ENCODE measurements at regions not wholly inside any gene's neighbourhood (a gene's known extent, or its start where the extent isn't known, plus 50 kb on each side); places are given as distances from the start of the nearest gene placed in this dataset.

DNA sequence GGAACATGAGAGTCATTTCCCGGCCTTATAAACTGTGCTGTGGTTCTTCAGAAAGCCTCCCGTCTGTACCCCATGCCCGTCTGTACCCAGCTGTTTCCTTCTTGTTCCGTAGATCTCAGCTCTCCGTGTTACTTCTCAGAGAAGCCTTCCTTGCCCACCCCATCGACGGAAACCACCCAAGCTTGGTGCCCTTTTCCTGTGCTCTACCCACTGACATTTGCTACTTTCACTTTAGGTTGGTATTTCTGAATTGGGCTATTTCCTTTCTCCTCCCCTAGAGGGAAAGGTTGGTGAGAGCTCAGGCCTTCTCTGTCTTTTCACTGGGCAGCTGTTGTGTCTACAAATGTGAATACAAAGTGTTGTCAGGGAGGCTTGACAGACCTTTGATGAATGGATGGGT is 764.5 kb upstream of the ADAMTS16 start:
- H3K36me3 ChIP-seq, result no peaks in the 10 kb centered on the region
- no peak overlapping the region for H3K4me3 ChIP-seq
- no peaks in the 10 kb centered on the region for H3K4me1 ChIP-seq
- H3K27ac ChIP-seq (replicated peaks in 1 of 4), result no peak overlapping the region
- intact Hi-C loops (cut with DNase I), result no loop called here
- no peaks in the 10 kb centered on the region for H3K27me3 ChIP-seq
- WGBS, result 78% methylated on average over 7 of the region's 7 CpGs
- no peak for DNase-seq (ENCODE audit: extremely low spot score)
- no peak for TF ChIP-seq POLR2AphosphoS5 (IDR thresholded peaks at IDR 0.05)
- TF ChIP-seq, protein P1, sequence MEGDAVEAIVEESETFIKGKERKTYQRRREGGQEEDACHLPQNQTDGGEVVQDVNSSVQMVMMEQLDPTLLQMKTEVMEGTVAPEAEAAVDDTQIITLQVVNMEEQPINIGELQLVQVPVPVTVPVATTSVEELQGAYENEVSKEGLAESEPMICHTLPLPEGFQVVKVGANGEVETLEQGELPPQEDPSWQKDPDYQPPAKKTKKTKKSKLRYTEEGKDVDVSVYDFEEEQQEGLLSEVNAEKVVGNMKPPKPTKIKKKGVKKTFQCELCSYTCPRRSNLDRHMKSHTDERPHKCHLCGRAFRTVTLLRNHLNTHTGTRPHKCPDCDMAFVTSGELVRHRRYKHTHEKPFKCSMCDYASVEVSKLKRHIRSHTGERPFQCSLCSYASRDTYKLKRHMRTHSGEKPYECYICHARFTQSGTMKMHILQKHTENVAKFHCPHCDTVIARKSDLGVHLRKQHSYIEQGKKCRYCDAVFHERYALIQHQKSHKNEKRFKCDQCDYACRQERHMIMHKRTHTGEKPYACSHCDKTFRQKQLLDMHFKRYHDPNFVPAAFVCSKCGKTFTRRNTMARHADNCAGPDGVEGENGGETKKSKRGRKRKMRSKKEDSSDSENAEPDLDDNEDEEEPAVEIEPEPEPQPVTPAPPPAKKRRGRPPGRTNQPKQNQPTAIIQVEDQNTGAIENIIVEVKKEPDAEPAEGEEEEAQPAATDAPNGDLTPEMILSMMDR (IDR thresholded peaks at IDR 0.05), result no peak
- no peak for TF ChIP-seq POLR2A (IDR thresholded peaks at IDR 0.05; ENCODE audit: low read depth)
- no peak for TF ChIP-seq EP300 (IDR thresholded peaks at IDR 0.05)
- no peaks in the 10 kb centered on the region for H3K9me3 ChIP-seq

DNA sequence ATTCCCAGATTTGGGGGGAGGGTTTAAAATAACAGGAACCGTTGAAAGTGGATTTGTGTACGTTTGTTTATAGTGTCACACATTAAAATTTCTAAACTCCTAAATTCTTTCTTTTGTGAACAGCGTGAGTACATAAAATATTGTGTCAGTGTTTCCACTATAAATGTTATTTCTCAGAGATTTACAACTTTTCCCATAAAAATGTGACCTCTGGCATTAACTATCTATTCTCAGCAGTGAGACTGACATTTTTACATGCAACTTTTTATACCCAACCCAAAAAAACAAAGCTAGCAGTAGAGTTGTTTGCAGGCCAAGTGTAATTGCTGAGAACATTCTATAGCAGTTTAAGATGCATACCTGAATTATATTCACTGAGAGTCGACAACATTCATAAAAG is 757.0 kb upstream of the ADAMTS16 start:
- H3K4me1 ChIP-seq, result no peaks in the 10 kb centered on the region
- intact Hi-C loops (cut with DNase I), result no loop called here
- 67% methylated on average over 4 of the region's 4 CpGs for WGBS

DNA sequence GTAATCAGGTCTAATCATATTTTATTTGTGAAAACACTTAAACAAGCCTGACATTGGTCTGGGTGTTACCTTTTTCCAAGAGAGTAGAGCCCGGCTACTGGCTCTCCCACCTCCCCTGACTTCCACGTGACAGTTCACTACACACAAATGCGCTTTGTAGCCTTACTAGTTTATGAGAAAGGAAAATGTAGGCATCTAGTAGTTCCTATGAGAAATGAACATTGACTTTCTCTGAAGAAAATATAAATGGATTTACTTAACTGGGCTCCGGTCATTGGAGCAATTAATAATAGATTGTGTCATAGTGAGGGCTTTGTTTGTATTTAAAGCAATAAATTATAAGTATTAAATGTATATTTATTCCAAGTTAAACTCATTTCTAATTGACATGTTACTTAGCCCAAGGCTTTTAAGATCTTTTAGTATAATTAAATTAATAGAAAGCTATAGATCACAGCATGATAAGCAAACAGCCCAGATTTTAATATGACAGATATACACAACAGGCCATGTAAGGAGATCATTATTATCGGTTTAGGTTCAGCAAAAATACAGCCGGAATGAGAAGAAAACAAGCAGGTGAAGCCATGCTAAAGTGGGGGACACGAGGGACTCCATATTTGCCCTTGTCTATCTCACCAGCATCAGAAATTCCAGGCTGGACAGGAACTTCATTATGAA is 756.5 kb upstream of the ADAMTS16 start:
- 67% methylated on average over 7 of the region's 7 CpGs for WGBS
- Histone ChIP-seq H3K27me3 (no peaks in the 10 kb centered on the region), H3K4me3 (no peak overlapping the region), H3K4me1 (no peaks in the 10 kb centered on the region), H3K36me3 (no peaks in the 10 kb centered on the region), H3K27ac (replicated peaks in 1 of 4) (no peak overlapping the region), H3K9me3 (no peaks in the 10 kb centered on the region)
- DNase-seq (ENCODE audit: extremely low spot score), result no peak
- intact Hi-C loops (cut with DNase I), result no loop called here
- TF ChIP-seq POLR2AphosphoS5 (IDR thresholded peaks at IDR 0.05) (no peak), POLR2A (IDR thresholded peaks at IDR 0.05; ENCODE audit: low read depth) (no peak), EP300 (IDR thresholded peaks at IDR 0.05) (no peak)
- TF ChIP-seq, protein P1 (IDR thresholded peaks at IDR 0.05), result no peak

More for the DNA sequence above, 757.0 kb upstream of the ADAMTS16 start:
- no peak for DNase-seq (ENCODE audit: extremely low spot score)
- no peak overlapping the region for H3K4me3 ChIP-seq
- no peaks in the 10 kb centered on the region for H3K9me3 ChIP-seq
- TF ChIP-seq, protein P1 (IDR thresholded peaks at IDR 0.05), result no peak
- H3K27ac ChIP-seq (replicated peaks in 1 of 4), result no peak overlapping the region
- no peaks in the 10 kb centered on the region for H3K27me3 ChIP-seq
- H3K36me3 ChIP-seq, result no peaks in the 10 kb centered on the region

DNA sequence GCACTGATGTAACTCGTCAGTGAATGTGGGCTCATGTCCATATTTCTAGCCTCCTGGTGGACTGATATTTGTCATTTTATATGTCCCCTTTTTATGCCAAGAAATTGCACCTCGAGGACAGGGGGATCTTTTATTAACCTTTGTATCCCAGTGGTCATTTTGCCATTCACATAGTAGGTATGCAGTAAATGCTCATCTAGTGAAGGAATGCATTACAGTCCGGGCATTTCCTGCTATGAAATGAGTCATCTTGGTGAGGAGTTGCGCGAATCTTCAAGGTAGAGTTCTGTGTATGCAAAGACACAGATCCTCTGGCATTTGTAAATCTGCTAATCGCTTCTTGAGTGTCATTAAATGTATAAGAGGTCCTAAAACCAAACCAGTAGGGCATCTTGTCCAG is 755.5 kb upstream of the ADAMTS16 start:
- H3K27me3 ChIP-seq, result no peaks in the 10 kb centered on the region
- no peak overlapping the region for H3K27ac ChIP-seq (replicated peaks in 1 of 4)
- H3K9me3 ChIP-seq, result no peaks in the 10 kb centered on the region
- WGBS, result 75% methylated on average over 6 of the region's 6 CpGs
- DNase-seq (ENCODE audit: extremely low spot score), result no peak
- no peaks in the 10 kb centered on the region for H3K4me1 ChIP-seq
- TF ChIP-seq POLR2AphosphoS5 (IDR thresholded peaks at IDR 0.05) (no peak), POLR2A (IDR thresholded peaks at IDR 0.05; ENCODE audit: low read depth) (no peak), EP300 (IDR thresholded peaks at IDR 0.05) (no peak)
- TF ChIP-seq, protein P1 (IDR thresholded peaks at IDR 0.05), result no peak
- no peaks in the 10 kb centered on the region for H3K36me3 ChIP-seq
- intact Hi-C loops (cut with DNase I), result no loop called here
- H3K4me3 ChIP-seq, result no peak overlapping the region

DNA sequence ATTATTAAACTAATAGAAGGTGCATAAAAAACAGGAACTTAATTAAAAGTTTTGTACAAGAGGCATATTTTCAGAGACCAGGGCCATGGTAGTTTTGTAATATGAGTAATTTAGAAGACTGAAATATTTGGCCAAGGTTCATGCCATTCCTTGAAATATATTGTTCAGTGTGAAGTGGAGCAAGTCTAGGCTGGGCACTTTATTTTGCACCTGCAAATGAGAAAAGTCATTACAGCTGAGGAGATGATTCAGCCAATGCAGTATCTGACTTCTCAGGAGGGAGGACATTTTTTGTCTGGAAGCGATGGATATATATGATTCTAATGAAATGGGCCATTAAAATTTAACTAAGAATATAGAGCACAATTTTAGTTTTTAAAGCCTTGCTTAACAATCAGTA is 754.0 kb upstream of the ADAMTS16 start:
- Histone ChIP-seq H3K4me1 (no peaks in the 10 kb centered on the region), H3K36me3 (no peaks in the 10 kb centered on the region), H3K9me3 (no peaks in the 10 kb centered on the region), H3K27me3 (no peaks in the 10 kb centered on the region), H3K4me3 (no peak overlapping the region), H3K27ac (replicated peaks in 1 of 4) (no peak overlapping the region)
- 89% methylated on average over 1 of the region's 1 CpG for WGBS
- intact Hi-C loops (cut with DNase I), result no loop called here
- TF ChIP-seq, protein P1 (IDR thresholded peaks at IDR 0.05), result no peak
- TF ChIP-seq EP300 (IDR thresholded peaks at IDR 0.05), result no peak
- TF ChIP-seq POLR2AphosphoS5 (IDR thresholded peaks at IDR 0.05), result no peak
- TF ChIP-seq POLR2A (IDR thresholded peaks at IDR 0.05; ENCODE audit: low read depth), result no peak
- DNase-seq (ENCODE audit: extremely low spot score), result no peak
